Progenitor cell of endocrine pancreas (in vitro differentiated cells): ENCODE measurements at regions not wholly inside any gene's neighbourhood (a gene's known extent, or its start where the extent isn't known, plus 50 kb on each side); places are given as distances from the start of the nearest gene placed in this dataset.

Source experiments
- DNase-seq: peaks from one replicate; pipeline ENCODE4 v3.0.0; 2021; ENCODE audit warnings: low spot score; ENCODE audit not compliant: unreplicated experiment
- H3K27ac Mint-ChIP-seq: 2 replicates; pipeline ENCODE4 v1.8.0; 2021; ENCODE audit warnings: mild to moderate bottlenecking, moderate library complexity, mixed read lengths
- H3K27me3 Mint-ChIP-seq: 2 replicates; pipeline ENCODE4 v1.8.0; 2021; ENCODE audit warnings: mixed read lengths
- H3K36me3 Mint-ChIP-seq: 2 replicates; pipeline ENCODE4 v1.8.0; 2022; ENCODE audit warnings: mixed read lengths; ENCODE audit not compliant: insufficient read depth
- H3K4me1 Mint-ChIP-seq: 2 replicates; pipeline ENCODE4 v1.8.0; 2021; ENCODE audit warnings: low read depth, mixed read lengths
- H3K4me3 Mint-ChIP-seq: 2 replicates; pipeline ENCODE4 v1.8.0; 2021; ENCODE audit warnings: low read depth, mild to moderate bottlenecking, moderate library complexity, mixed read lengths
- H3K9me3 Mint-ChIP-seq: 2 replicates; pipeline ENCODE4 v1.8.0; 2021; ENCODE audit warnings: low read depth, mixed read lengths
- TF ChIP-seq, protein P1 (sequence below): fragments of 200-600 bp; sonication (generic); IDR thresholded peaks from one replicate; pipeline ENCODE4 v1.5.0; 2021; ENCODE audit warnings: antibody characterized with exemption, mild to moderate bottlenecking; ENCODE audit not compliant: unreplicated experiment

GRCh38 chr15:63451671-63452315 lies 52.6 kb upstream of the USP3 start:
- DNase-seq, result no peak
- no peak overlapping the region for H3K27ac Mint-ChIP-seq
- peaks cover 18% of the 10 kb centered on the region for H3K4me1 Mint-ChIP-seq
- no peaks in the 10 kb centered on the region for H3K36me3 Mint-ChIP-seq
- no peak overlapping the region for H3K4me3 Mint-ChIP-seq
- H3K9me3 Mint-ChIP-seq, result no peaks in the 10 kb centered on the region
- H3K27me3 Mint-ChIP-seq, result no peaks in the 10 kb centered on the region
- TF ChIP-seq, protein P1, sequence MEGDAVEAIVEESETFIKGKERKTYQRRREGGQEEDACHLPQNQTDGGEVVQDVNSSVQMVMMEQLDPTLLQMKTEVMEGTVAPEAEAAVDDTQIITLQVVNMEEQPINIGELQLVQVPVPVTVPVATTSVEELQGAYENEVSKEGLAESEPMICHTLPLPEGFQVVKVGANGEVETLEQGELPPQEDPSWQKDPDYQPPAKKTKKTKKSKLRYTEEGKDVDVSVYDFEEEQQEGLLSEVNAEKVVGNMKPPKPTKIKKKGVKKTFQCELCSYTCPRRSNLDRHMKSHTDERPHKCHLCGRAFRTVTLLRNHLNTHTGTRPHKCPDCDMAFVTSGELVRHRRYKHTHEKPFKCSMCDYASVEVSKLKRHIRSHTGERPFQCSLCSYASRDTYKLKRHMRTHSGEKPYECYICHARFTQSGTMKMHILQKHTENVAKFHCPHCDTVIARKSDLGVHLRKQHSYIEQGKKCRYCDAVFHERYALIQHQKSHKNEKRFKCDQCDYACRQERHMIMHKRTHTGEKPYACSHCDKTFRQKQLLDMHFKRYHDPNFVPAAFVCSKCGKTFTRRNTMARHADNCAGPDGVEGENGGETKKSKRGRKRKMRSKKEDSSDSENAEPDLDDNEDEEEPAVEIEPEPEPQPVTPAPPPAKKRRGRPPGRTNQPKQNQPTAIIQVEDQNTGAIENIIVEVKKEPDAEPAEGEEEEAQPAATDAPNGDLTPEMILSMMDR, result no peak

DNA sequence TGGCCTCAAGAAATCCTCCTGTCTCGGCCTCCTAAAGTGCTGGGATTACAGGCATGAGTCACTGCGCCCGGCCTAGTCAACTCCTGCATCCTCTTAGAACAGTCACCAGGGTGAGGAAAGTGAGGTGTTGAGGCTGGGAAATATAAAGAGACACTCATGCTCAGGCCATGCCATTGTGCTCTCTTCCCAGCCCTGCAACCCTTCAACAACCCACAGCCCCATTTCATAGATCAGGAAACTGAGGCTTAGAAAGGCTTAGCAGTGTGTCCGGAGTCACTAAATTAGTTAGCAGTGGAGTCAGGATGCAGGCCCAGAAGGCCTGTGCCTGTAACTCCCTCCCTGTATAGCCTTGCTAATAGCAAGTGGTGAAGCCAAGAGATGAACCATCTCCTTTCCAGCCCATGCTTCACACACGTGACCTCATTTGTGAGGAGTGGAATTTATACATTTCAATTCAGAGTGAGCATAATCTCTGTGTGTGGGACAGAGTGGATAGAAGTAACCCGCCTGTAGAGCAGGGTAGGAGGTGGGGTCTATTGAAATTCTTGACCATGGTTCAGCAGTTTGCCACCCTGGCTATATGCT lies 51.7 kb upstream of the USP3 start:
- H3K27ac Mint-ChIP-seq, result no peak overlapping the region
- H3K36me3 Mint-ChIP-seq, result no peaks in the 10 kb centered on the region
- peaks cover 14% of the 10 kb centered on the region for H3K4me1 Mint-ChIP-seq
- TF ChIP-seq, protein P1, result no peak
- H3K9me3 Mint-ChIP-seq, result no peaks in the 10 kb centered on the region
- no peak for DNase-seq
- no peak overlapping the region for H3K4me3 Mint-ChIP-seq
- H3K27me3 Mint-ChIP-seq, result no peaks in the 10 kb centered on the region

- H3K9me3 Mint-ChIP-seq, result peaks cover 3% of the 10 kb centered on the region
- H3K27ac Mint-ChIP-seq, result no peak overlapping the region
- H3K4me3 Mint-ChIP-seq, result no peak overlapping the region
- H3K27me3 Mint-ChIP-seq, result no peaks in the 10 kb centered on the region
- H3K36me3 Mint-ChIP-seq, result peaks cover 2% of the 10 kb centered on the region
- H3K4me1 Mint-ChIP-seq, result peaks cover 11% of the 10 kb centered on the region
- TF ChIP-seq, protein P1, result no peak
- no peak for DNase-seq
Observed at GRCh38 chr15:63453186-63453905, 51.0 kb upstream of the USP3 start.

DNA sequence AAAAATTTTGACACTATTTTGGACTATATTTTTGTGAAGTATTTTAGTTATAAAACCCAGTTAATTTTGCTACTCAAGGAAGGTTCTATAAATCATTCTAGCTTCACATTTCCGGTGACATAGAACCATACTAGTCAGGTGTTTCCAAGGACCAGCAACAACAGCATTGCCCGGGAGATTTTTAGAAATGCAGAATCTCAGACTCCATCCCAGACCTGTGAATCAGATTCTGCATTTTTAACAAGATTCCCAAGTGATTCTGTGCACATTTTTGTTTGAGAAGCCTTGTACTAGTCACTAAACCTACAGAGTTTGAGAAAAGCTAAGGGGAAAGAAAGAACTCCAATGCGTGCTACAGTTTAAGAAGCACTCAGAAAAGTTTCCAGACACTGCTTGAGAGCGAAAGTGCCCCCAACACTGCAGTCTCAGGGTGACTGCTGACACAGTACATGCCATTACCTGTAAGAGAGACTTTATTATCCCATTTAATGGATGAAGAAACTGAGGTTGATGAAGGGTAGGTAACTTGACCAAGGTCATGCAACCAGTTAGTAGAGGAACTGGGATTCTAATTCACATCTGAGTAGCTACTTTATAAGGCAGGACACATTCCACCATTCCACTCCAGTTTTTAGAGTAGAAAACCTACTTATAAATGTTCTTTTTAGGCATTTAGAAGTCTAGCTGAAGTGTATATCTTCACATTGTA lies 49.7 kb upstream of the USP3 start:
- H3K27ac Mint-ChIP-seq, result no peak overlapping the region
- peaks cover 2% of the 10 kb centered on the region for H3K36me3 Mint-ChIP-seq
- H3K4me1 Mint-ChIP-seq, result peaks cover 9% of the 10 kb centered on the region
- no peak for DNase-seq
- H3K4me3 Mint-ChIP-seq, result no peak overlapping the region
- TF ChIP-seq, protein P1, result no peak
- no peaks in the 10 kb centered on the region for H3K27me3 Mint-ChIP-seq
- peaks cover 6% of the 10 kb centered on the region for H3K9me3 Mint-ChIP-seq
